CD14-positive monocyte (primary cell): ENCODE measurements at regions not wholly inside any gene's neighbourhood (a gene's known extent, or its start where the extent isn't known, plus 50 kb on each side); places are given as distances from the start of the nearest gene placed in this dataset.

Experiments
- DNase-seq, 3 donors: peaks; one replicate each; pipeline ENCODE4 v3.0.0-alpha.2; 2011 to 2022
- H2AFZ ChIP-seq: 2 replicates; pipeline ENCODE4 v1.6.0; 2012; ENCODE audit warnings: mild to moderate bottlenecking, low read depth, low read length, inconsistent platforms; ENCODE audit not compliant: insufficient read depth, poor library complexity, severe bottlenecking
- H3K27ac ChIP-seq, 2 donors: 1 replicate in 1 of 2; 2 replicates in 1 of 2; pipeline ENCODE4 v1.5.1; 2012 to 2013; ENCODE audit warnings: low read length in 2 of 2, control low read depth in 1 of 2, inconsistent platforms in 1 of 2, low read depth in 1 of 2, mild to moderate bottlenecking in 1 of 2
- H3K27me3 ChIP-seq, 2 donors: one replicate each; pipeline versions ENCODE4 v1.6.0 to v1.6.1; 2011 to 2013; ENCODE audit warnings: low read length in 2 of 2; ENCODE audit not compliant: control insufficient read depth in 2 of 2, insufficient read depth in 2 of 2
- H3K36me3 ChIP-seq, 2 donors: replicated peaks in 1 of 2; 1 replicate in 1 of 2; 2 replicates in 1 of 2; pipeline versions ENCODE4 v1.5.1 to v1.6.1; 2012 to 2013; ENCODE audit warnings: low read length in 2 of 2, control low read depth in 1 of 2, inconsistent platforms in 1 of 2, mild to moderate bottlenecking in 1 of 2; ENCODE audit not compliant: insufficient read depth in 2 of 2, control insufficient read depth in 1 of 2
- H3K4me1 ChIP-seq, 2 donors: 1 replicate in 1 of 2; 2 replicates in 1 of 2; pipeline versions ENCODE4 v1.5.1 to v1.6.1; 2012 to 2013; ENCODE audit warnings: low read length in 2 of 2, control low read depth in 1 of 2, inconsistent platforms in 1 of 2, mild to moderate bottlenecking in 1 of 2, moderate library complexity in 1 of 2; ENCODE audit not compliant: insufficient read depth in 2 of 2, control insufficient read depth in 1 of 2
- H3K4me2 ChIP-seq: replicated peaks from 2 replicates; pipeline ENCODE3; 2012; ENCODE audit warnings: low read length, moderate library complexity, mild to moderate bottlenecking; ENCODE audit not compliant: poor library complexity, severe bottlenecking; ENCODE audit errors: extremely low read depth
- H3K4me3 ChIP-seq, 3 experiments: fragments of 200-600 bp in 1 of 3; sonication (generic) in 1 of 3; replicated peaks in 1 of 3; 1 replicate in 2 of 3; 2 replicates in 1 of 3; pipeline ENCODE4 v1.5.1; 2011 to 2013; ENCODE audit warnings: low read length in 3 of 3, mild to moderate bottlenecking in 3 of 3, control low read depth in 2 of 3, low read depth in 2 of 3, inconsistent platforms in 1 of 3, moderate library complexity in 1 of 3
- H3K79me2 ChIP-seq: 2 replicates; pipeline ENCODE4 v1.6.0; 2012; ENCODE audit warnings: mild to moderate bottlenecking, control low read depth, inconsistent platforms, low read length, moderate library complexity; ENCODE audit not compliant: insufficient read depth
- H3K9ac ChIP-seq: 2 replicates; pipeline ENCODE4 v1.6.0; 2017; ENCODE audit warnings: low read length, mild to moderate bottlenecking; ENCODE audit not compliant: insufficient read depth, poor library complexity, severe bottlenecking
- H3K9me3 ChIP-seq, 2 donors: replicated peaks in 1 of 2; 1 replicate in 1 of 2; 2 replicates in 1 of 2; pipeline versions ENCODE4 v1.5.1 to v1.6.1; 2012 to 2013; ENCODE audit warnings: low read length in 2 of 2, control low read depth in 1 of 2; ENCODE audit not compliant: control insufficient read depth in 1 of 2, insufficient read depth in 1 of 2
- H4K20me1 ChIP-seq: 2 replicates; pipeline ENCODE4 v1.6.0; 2012; ENCODE audit warnings: mild to moderate bottlenecking, low read length, control low read depth, moderate library complexity; ENCODE audit not compliant: insufficient read depth
- H3K27ac Mint-ChIP-seq, 7 donors: one replicate each; pipeline ENCODE4 v1.8.0; 2020; ENCODE audit warnings: mild to moderate bottlenecking in 7 of 7, mixed read lengths in 7 of 7, moderate library complexity in 6 of 7, inconsistent platforms in 2 of 7
- H3K27me3 Mint-ChIP-seq, 3 donors: one replicate each; pipeline ENCODE4 v1.8.0; 2021 to 2022; ENCODE audit warnings: low read depth in 3 of 3, mild to moderate bottlenecking in 3 of 3, mixed read lengths in 3 of 3, moderate library complexity in 3 of 3, inconsistent platforms in 1 of 3
- H3K36me3 Mint-ChIP-seq, 2 donors: one replicate each; pipeline ENCODE4 v1.8.0; 2020; ENCODE audit warnings: mixed read lengths in 2 of 2, inconsistent platforms in 1 of 2, mild to moderate bottlenecking in 1 of 2
- H3K4me1 Mint-ChIP-seq: one replicate; pipeline ENCODE4 v1.8.0; 2020; ENCODE audit warnings: mild to moderate bottlenecking, mixed read lengths
- H3K4me3 Mint-ChIP-seq, 2 donors: one replicate each; pipeline ENCODE4 v1.8.0; 2020; ENCODE audit warnings: mild to moderate bottlenecking in 2 of 2, mixed read lengths in 2 of 2, moderate library complexity in 1 of 2
- H3K9me3 Mint-ChIP-seq, 7 donors: one replicate each; pipeline ENCODE4 v1.8.0; 2020 to 2022; ENCODE audit warnings: mixed read lengths in 7 of 7, mild to moderate bottlenecking in 6 of 7, moderate library complexity in 6 of 7, inconsistent platforms in 2 of 7
- WGBS: methylation state at CpG from one replicate; pipeline ENCODE4 v1.1.5; 2013; ENCODE audit warnings: missing lambda C conversion rate; ENCODE audit not compliant: insufficient coverage; 5-methylcytosine and 5-hydroxymethylcytosine counted together
- intact Hi-C, 2 donors: fragments of 100-400 bp; cut with micrococcal nuclease; formaldehyde crosslinking; loops; one replicate each; pipeline versions ENCODE4 v1.15.0 to v1.15.1; 2023
- TF ChIP-seq, protein P1 (sequence below): fragments of 200-600 bp; IDR thresholded peaks from one replicate; pipeline ENCODE4 v1.8.0; 2022; ENCODE audit warnings: antibody characterized with exemption, mild to moderate bottlenecking

DNA sequence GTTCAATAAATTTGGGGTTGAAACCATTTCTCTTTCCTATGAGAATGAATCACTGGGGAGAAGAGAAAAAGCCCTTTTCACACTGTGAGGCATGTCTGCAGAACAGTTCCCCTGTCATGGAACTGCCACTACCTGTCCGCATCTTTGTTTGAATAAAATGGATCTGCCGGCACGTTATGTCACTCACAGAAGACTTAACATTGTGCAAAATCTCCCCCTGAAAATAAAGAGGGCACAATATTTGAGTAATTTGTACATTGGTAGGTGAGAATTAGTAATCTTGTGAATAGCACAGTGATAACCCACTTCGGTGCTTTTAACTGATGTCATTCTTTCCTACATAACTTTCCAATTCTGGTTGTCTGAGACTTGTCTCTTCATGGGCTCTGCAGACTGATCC is 804.0 kb downstream of the C6orf118 start:
- no peak overlapping the region for H3K27ac Mint-ChIP-seq
- H3K27me3 ChIP-seq: no peaks in the 10 kb centered on the region
- WGBS: no CpG with 5 or more reads among the region's 4 CpGs

DNA sequence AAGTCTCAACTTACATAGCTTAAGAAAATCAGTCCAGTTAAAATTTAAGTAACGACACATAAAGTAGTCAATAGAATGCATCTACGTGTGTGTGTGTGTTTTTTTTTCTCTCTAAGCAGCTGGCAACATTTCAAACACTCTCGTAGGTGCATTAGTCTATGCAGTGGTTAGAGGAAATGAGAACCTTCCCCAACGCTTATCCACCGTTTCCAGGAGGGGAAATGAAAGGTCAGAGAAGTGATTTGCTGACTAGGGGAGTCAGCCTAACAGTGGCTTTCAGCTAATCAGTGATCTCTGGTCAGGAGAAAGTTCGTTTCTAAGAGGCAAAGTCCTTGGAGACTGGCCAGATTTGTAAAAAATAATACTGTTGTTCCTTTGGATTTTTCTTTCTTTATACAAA is 806.6 kb downstream of the C6orf118 start:
- H3K4me3 Mint-ChIP-seq: no peak overlapping the region
- H3K4me1 Mint-ChIP-seq: no peaks in the 10 kb centered on the region
- no peaks in the 10 kb centered on the region for H3K27me3 Mint-ChIP-seq
- H2AFZ ChIP-seq: no peak overlapping the region
- H3K9me3 ChIP-seq: peaks cover 11 to 19% of the 10 kb centered on the region in 2 donors
- no peaks in the 10 kb centered on the region for H3K4me1 ChIP-seq
- H3K27ac Mint-ChIP-seq: no peak overlapping the region
- TF ChIP-seq, protein P1, sequence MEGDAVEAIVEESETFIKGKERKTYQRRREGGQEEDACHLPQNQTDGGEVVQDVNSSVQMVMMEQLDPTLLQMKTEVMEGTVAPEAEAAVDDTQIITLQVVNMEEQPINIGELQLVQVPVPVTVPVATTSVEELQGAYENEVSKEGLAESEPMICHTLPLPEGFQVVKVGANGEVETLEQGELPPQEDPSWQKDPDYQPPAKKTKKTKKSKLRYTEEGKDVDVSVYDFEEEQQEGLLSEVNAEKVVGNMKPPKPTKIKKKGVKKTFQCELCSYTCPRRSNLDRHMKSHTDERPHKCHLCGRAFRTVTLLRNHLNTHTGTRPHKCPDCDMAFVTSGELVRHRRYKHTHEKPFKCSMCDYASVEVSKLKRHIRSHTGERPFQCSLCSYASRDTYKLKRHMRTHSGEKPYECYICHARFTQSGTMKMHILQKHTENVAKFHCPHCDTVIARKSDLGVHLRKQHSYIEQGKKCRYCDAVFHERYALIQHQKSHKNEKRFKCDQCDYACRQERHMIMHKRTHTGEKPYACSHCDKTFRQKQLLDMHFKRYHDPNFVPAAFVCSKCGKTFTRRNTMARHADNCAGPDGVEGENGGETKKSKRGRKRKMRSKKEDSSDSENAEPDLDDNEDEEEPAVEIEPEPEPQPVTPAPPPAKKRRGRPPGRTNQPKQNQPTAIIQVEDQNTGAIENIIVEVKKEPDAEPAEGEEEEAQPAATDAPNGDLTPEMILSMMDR: no peak
- H4K20me1 ChIP-seq: no peaks in the 10 kb centered on the region
- intact Hi-C loops: no loop called here
- no peak for DNase-seq
- H3K36me3 ChIP-seq: no peaks in the 10 kb centered on the region
- H3K9ac ChIP-seq: no peak overlapping the region
- H3K27ac ChIP-seq: no peak overlapping the region
- H3K4me2 ChIP-seq: no peak overlapping the region
- H3K36me3 Mint-ChIP-seq: no peaks in the 10 kb centered on the region
- H3K4me3 ChIP-seq: no peak overlapping the region
- H3K27me3 ChIP-seq: no peaks in the 10 kb centered on the region
- no CpG with 5 or more reads among the region's 6 CpGs for WGBS
- H3K79me2 ChIP-seq: no peaks in the 10 kb centered on the region
- peaks cover 4 to 9% (median 7%) of the 10 kb centered on the region in 7 donors for H3K9me3 Mint-ChIP-seq

More for the DNA sequence above, 804.0 kb downstream of the C6orf118 start:
- no peaks in the 10 kb centered on the region for H3K4me1 Mint-ChIP-seq
- Histone ChIP-seq H3K9me3 (peaks cover 19 to 26% of the 10 kb centered on the region in 2 donors), H3K4me2 (no peak overlapping the region), H3K27ac (no peak overlapping the region), H2AFZ (no peak overlapping the region), H3K9ac (no peak overlapping the region), H3K4me1 (no peaks in the 10 kb centered on the region), H3K36me3 (no peaks in the 10 kb centered on the region), H4K20me1 (no peaks in the 10 kb centered on the region), H3K79me2 (no peaks in the 10 kb centered on the region), H3K4me3 (no peak overlapping the region)
- peaks cover 4 to 15% (median 9%) of the 10 kb centered on the region in 7 donors for H3K9me3 Mint-ChIP-seq
- TF ChIP-seq, protein P1: no peak
- no peak overlapping the region for H3K4me3 Mint-ChIP-seq
- intact Hi-C loops: no loop called here
- DNase-seq: no peak
- H3K36me3 Mint-ChIP-seq: no peaks in the 10 kb centered on the region
- H3K27me3 Mint-ChIP-seq: no peaks in the 10 kb centered on the region
